PFSK-1 (cell line): ENCODE measurements at regions not wholly inside any gene's neighbourhood (a gene's known extent, or its start where the extent isn't known, plus 50 kb on each side); places are given as distances from the start of the nearest gene placed in this dataset.

Experiments
- FOXP2 ChIP-seq: optimal IDR thresholded peaks from 2 replicates; pipeline ENCODE3; 2011; ENCODE audit warnings: borderline replicate concordance, control low read depth, inconsistent platforms; ENCODE audit not compliant: insufficient read depth; ENCODE audit errors: extremely low read length, extremely low read depth
- POLR2AphosphoS5 ChIP-seq: IDR thresholded peaks from 2 replicates; pipeline ENCODE4 v1.6.1; 2012; ENCODE audit warnings: low read depth, mild to moderate bottlenecking, control low read depth, low read length, moderate library complexity
- REST ChIP-seq, 2 experiments: IDR thresholded peaks; 2 replicates each; pipeline versions ENCODE4 v1.6.1 to v1.8.0; 2011 to 2012; ENCODE audit warnings: low read depth in 2 of 2, low read length in 2 of 2, control low read depth in 1 of 2, inconsistent platforms in 1 of 2, mild to moderate bottlenecking in 1 of 2, moderate library complexity in 1 of 2; ENCODE audit not compliant: insufficient read depth in 1 of 2
- SIN3A ChIP-seq: IDR thresholded peaks from 2 replicates; pipeline ENCODE4 v1.6.1; 2012; ENCODE audit warnings: mild to moderate bottlenecking, low read length, moderate library complexity, borderline replicate concordance; ENCODE audit not compliant: insufficient read depth
- TAF1 ChIP-seq: IDR thresholded peaks from 2 replicates; pipeline ENCODE4 v1.6.1; 2012; ENCODE audit warnings: low read length, control low read depth, borderline replicate concordance; ENCODE audit not compliant: insufficient read depth

GRCh38 chr5:31023105-31023504, 170.4 kb upstream of the CDH6 start:
- TF ChIP-seq SIN3A (no peak), POLR2AphosphoS5 (no peak), TAF1 (no peak), REST (IDR thresholded peaks at IDR 0.05; ENCODE audit: insufficient read depth in 1 of 2, low read depth in 2 of 2, low read length in 2 of 2) (no peak), FOXP2 (no peak)

- TF ChIP-seq TAF1 = no peak
- TF ChIP-seq FOXP2 = no peak
- no peak for TF ChIP-seq REST (IDR thresholded peaks at IDR 0.05; ENCODE audit: insufficient read depth in 1 of 2, low read depth in 2 of 2, low read length in 2 of 2)
- TF ChIP-seq SIN3A = no peak
- TF ChIP-seq POLR2AphosphoS5 = no peak
Observed at GRCh38 chr5:31021181-31021624, 172.3 kb upstream of the CDH6 start.

GRCh38 chr5:31008231-31008630, 185.3 kb upstream of the CDH6 start:
- TF ChIP-seq TAF1 (no peak), POLR2AphosphoS5 (no peak), REST (IDR thresholded peaks at IDR 0.05; ENCODE audit: insufficient read depth in 1 of 2, low read depth in 2 of 2, low read length in 2 of 2) (no peak), FOXP2 (no peak), SIN3A (no peak)

- no peak for TF ChIP-seq REST (IDR thresholded peaks at IDR 0.05; ENCODE audit: insufficient read depth in 1 of 2, low read depth in 2 of 2, low read length in 2 of 2)
- TF ChIP-seq FOXP2 = no peak
- TF ChIP-seq POLR2AphosphoS5 = no peak
- TF ChIP-seq TAF1 = no peak
- TF ChIP-seq SIN3A = no peak
Observed at GRCh38 chr5:31007672-31008071, 185.8 kb upstream of the CDH6 start.

GRCh38 chr5:31000287-31000686, 193.2 kb upstream of the CDH6 start:
- TF ChIP-seq TAF1 = no peak
- no peak for TF ChIP-seq POLR2AphosphoS5
- no peak for TF ChIP-seq SIN3A
- TF ChIP-seq REST (IDR thresholded peaks at IDR 0.05; ENCODE audit: insufficient read depth in 1 of 2, low read depth in 2 of 2, low read length in 2 of 2) = no peak
- TF ChIP-seq FOXP2 = no peak
